OCI-LY7 (cell line): ENCODE measurements at regions not wholly inside any gene's neighbourhood (a gene's known extent, or its start where the extent isn't known, plus 50 kb on each side); places are given as distances from the start of the nearest gene placed in this dataset.

Source experiments
- EZH2phosphoT487 ChIP-seq: fragments of 200-600 bp; sonication (generic); IDR thresholded peaks from 2 replicates; pipeline ENCODE4 v1.6.1; 2018; ENCODE audit warnings: low read depth, borderline replicate concordance, mild to moderate bottlenecking, mixed run types, antibody characterized with exemption, low read length, moderate library complexity, mixed read lengths
- TF ChIP-seq, protein P1 (sequence below): fragments of 200-600 bp; sonication (generic); conservative IDR thresholded peaks from 2 replicates; pipeline ENCODE4 v1.5.1; 2014; ENCODE audit warnings: mild to moderate bottlenecking, antibody characterized with exemption, low read length, moderate library complexity, mixed read lengths

DNA sequence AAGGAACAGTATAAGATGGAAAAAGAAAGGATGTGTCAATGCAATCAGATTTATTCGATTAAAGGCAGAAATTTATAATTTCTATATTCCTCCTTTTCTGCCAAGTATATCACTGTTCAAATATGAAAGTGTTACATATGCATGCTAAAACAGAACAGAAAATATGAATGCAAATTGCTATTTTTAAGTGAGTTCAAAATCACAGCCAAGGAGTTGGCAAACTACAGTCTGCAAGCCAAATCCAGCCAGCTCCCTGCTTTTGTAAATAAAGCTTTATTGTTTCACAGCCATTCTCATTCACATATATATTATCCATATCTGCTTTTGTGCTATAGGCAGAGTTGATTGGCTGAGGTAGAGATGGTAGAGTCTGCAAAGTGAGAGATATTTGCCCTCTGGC is 747.2 kb downstream of the ANKRD7 start:
- TF ChIP-seq, protein P1, sequence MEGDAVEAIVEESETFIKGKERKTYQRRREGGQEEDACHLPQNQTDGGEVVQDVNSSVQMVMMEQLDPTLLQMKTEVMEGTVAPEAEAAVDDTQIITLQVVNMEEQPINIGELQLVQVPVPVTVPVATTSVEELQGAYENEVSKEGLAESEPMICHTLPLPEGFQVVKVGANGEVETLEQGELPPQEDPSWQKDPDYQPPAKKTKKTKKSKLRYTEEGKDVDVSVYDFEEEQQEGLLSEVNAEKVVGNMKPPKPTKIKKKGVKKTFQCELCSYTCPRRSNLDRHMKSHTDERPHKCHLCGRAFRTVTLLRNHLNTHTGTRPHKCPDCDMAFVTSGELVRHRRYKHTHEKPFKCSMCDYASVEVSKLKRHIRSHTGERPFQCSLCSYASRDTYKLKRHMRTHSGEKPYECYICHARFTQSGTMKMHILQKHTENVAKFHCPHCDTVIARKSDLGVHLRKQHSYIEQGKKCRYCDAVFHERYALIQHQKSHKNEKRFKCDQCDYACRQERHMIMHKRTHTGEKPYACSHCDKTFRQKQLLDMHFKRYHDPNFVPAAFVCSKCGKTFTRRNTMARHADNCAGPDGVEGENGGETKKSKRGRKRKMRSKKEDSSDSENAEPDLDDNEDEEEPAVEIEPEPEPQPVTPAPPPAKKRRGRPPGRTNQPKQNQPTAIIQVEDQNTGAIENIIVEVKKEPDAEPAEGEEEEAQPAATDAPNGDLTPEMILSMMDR: no peak
- TF ChIP-seq EZH2phosphoT487: no peak
